HG03066 (cell line): ENCODE measurements at regions not wholly inside any gene's neighbourhood (a gene's known extent, or its start where the extent isn't known, plus 50 kb on each side); places are given as distances from the start of the nearest gene placed in this dataset.

ENCODE experiments used
- ATAC-seq: cut with Tn5 transposase; IDR thresholded peaks from one replicate; pipeline ENCODE4 v1.9.1; 2021; ENCODE audit warnings: low read depth; ENCODE audit not compliant: unreplicated experiment

DNA sequence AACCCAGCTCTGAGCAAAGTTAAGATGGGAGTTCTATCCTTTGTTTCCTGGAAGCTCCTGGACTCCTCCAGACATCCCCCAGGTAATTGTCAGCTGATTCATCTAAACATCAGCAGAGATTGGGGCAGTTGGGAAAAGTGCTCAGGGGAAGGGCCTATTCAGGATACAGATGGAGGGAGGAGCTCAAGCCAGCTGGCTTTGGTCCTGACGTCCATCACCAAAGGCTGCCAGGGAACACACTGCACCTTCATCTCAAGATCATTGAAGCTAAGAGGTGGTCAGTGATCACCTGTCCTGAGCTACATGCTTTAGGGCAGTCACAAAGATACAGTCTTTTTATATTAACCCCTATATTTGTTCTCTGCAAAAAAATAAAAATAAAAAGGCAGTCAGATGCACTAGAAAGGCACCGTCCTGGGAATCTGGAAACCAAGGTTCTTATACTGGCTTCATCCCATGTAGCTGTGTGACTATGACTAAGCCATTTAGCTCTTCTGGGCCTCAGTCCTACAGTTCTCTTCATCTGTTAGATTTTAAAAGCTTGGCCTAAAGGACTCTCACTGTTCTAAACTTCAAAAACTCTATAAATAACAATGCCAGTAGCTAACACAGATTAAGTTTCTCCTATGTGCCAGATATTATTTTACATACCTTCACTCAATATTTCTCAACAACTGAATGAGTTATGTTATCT, 446.5 kb downstream of the BCL11A start:
- no peak for ATAC-seq

DNA sequence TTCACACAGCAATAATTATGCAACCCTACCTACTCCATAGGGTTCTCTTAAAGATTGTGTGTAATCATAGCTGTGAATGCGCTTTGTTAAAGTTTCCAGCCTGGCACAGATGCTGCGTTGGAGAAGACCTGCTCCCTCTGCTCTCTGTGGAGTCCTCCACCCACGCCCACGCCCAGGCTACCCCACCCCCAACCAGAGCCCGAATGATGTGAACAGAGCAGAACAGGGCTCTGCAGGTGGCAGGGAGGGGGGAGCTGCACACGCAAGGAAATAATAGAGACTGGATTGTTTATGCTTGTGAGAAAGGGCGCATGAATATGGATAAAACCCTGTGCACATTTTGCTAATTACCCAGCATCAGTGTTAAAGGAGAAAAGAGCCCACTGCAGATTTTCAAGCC, 447.5 kb downstream of the BCL11A start:
- ATAC-seq: no peak

DNA sequence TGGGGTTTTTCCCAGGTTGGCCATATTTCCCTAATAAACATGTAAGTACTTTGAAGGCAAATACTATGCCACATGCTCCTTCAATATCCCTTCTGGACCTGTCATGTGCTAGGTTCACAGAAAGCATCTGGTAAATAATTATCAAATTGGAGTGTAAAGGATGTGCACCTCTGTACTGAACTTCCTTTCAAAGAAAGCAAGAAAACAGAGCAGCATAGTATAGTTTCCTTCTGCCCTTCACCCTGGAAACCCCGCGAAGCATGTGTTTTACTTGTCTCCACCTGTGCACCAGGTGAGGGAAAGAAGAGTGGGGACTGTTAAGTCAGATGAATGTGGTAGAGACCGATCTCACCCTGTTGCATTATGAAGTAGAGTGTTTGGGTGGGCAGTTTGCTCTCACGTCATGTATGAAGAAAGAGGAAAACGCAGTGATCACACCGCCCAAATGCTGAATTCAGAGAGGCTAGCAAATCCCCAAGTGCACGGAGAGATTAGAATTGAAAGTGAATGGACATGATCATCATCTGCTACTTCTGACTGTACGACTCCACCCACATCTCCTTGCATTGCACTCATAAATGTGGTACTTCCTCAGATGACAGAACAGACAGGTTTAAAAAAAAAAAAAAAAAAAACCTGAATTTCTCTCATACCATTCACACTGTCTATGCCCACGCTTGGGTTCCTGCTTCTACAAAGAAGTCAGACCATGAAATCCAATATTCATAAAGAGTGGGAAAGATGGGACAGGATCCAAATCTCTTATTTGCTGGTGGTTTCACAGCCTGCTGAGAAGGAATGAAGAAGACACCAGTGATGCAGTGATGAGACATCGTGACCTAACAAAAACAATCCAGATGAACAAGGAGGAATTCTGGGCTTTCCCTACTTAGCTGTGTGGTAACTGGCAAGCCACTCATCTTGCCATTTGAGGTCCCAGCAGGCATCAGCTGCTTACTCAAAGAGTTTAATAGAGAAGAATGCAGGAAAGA, 448.6 kb downstream of the BCL11A start:
- ATAC-seq: no peak

DNA sequence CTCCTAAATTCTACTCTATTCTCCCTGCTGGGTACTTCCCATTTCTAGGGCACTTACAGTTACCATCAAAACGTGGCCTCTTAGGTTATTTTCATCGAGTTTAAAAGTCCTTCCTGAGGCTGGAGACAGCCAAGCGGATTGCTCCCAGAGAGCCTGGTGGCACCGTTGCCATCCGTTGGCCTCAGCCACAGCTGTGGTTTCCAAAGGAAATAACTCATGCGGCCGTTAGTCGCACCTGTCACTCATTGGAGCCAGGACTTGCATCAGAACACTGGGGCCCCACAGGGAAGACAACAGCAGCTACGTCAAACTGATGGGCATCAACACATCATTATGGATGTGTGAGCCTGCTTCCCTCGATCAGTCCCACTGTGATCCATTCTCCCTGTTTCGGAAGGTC, 453.4 kb downstream of the BCL11A start:
- ATAC-seq: no peak

DNA sequence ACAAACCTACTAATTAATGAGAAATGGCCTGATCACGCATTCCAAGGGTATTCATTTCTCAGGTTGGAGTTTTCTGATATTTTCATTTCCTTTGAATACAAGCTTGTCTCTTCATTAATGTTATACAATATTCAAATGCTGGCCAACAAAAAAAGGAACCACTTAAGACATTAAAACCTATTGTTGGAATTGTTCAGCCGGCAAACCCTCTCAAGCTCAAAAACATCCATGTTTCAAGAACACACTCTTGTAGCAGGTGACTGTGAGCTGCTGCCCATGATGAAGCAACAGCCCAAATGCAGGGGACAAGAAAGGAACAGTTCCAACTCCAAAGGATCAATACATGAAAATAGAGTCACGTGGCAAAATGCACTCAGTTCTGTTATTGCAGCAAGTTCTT, 454.5 kb downstream of the BCL11A start:
- ATAC-seq: no peak

DNA sequence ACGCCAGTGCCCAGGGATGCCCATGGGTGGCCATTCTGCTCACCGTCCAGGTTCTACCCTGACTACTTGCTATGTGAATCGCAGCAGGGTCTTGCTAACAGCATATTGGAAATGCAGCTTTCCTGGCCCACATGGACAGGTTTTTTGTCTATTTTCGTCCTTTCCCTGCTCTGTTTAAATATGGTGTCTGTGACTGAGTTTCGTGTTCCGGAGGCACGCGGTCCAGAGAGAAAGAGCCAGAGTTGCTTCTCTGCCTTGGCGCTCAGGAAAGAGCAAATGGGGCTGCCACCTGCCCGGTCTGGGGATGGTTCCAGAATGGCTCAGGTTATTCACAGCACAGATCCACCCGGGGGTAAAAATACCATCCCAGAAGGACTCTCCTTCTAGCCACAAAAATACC, 456.2 kb downstream of the BCL11A start:
- ATAC-seq: no peak

DNA sequence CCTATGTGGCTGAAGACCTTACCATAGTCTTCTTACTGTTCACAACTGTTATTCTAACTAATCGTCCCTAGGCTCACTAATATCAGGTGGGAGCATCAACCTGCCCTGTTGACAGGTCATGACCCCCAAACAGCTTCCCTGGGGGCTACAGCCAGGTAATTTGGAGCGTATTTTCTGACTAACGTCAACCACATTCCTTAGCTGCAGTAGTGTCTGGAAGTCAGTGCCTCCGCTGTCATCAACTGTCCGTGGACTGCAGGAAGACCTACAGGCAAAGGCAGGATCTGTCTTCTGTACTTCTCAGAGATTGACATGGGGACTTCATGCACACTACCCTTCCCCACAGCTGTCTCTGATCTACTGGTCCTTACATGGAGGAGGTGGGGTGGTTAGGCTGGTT, 456.9 kb downstream of the BCL11A start:
- no peak for ATAC-seq

DNA sequence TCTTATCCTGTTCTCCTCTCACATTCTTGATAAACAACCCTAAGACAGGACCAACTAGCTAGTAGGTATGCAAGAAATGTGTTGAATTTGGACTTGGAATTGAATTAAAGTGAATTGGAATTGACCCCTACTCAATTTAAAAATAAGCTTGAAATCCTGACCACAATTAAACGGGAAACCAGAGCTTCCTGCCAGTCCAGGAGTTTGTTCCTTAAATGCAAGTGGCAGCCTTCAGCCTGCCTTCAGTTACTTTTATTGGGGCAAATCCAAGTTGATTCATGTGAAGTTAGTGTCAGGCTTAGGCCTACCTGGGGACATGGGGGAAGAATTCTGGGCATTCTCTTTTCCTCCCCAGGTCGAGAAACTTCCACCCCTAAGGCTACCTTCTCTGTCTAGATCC, 457.6 kb downstream of the BCL11A start:
- no peak for ATAC-seq

DNA sequence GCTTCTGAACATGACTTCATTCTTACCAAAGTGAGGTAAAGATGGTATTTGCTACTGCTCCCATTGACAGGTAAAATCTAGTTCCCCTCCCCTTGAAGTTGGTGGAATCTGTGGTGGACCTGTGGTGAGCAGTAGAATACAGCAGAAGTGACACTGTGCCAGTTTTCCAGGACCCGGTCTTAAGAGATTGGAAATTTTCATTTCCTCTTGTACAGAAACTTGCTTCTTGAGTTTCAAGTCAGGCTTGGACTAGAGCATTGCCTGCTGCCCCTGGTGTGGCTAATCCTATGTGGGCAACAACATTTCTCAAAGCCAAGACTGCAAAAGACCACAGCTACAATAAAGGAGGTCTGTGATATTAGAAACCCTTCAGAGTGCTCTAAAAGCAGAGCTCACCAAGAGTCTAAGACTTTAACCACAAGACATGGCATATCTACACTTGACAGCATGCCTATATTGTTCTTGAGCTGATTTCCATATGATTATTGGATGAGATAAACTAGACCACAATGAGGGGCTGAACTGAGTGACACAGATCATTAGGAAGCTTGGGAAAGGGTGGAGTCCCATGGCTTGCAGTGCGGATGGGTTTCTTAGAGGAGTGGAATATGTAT, 458.1 kb downstream of the BCL11A start:
- no peak for ATAC-seq

DNA sequence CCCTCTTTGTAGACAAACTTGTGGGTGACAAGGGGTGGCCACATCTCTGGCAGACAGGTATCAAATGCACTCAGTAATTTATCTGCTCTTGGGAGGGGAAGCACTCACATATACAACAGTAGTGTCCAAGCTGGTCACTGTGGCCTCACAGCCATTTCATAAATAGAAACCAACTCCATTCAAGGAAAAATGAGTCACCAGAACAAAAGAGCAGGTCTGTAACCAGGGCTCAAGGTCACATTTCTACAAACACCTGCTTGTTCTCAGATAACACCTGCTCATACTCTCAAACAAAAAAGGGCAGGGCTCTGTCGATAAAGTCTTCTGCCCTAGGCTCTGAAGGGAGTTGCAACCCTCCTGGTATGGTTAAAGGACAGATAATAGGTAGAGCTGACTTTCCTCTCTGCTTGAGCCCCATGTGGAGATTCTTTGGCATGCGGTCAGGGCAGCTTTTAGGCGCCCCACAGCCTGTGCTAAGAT, 459.0 kb downstream of the BCL11A start:
- ATAC-seq: no peak

DNA sequence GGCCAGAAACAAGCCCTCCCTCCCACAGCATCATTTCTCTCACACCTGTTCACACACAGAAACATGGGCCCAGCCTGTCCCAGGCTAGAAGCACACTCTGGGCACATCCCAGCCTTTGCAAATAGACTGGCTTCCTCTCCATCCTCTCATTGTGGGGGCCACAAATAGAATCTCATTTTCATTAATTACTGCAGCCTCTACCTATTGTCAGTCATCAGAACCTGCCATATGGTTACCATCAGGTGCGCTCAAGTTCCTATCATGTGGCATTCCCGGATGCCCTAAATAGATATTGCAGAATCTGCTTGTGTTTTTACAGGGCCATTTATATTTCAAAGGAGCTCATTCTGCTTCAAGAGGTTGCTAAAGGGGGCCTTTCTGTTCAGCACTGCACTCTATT, 460.7 kb downstream of the BCL11A start:
- no peak for ATAC-seq

DNA sequence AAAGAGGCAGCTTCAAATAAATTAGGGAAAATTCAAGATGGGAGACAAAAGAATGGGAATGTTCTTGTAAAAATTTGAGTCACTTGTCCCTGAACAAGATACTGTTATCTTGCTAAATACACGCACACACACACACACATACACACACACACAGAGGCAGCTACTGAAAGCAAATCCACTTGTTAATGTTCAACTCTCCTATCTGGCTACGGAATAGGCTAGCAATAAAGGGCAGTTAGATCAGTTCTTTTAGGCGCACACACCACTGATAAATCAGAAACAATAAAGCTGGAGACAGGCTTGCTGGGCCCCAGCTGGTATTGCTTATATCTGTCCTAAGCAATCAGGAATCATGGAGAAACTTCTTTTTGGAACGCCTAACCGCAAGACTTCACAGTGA, 461.6 kb downstream of the BCL11A start:
- no peak for ATAC-seq

DNA sequence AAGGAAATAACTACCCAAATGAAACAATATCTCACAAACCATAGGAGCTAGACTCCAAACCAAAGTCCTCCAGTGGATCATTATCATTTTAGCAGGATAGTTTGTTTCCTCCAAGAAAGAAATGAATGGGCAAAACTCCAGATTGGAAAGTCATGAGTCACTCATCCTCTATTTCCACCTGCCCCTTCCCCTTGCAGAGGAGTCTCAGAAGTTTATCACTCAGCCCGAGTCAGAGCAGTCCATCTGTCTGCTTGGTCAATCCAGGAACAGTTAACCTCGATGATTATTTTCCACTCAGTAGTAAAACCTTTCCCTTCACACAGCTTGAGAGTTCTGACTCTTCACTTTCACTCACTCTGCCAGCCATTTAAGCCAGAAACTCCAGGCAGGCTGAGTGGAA, 462.2 kb downstream of the BCL11A start:
- no peak for ATAC-seq

DNA sequence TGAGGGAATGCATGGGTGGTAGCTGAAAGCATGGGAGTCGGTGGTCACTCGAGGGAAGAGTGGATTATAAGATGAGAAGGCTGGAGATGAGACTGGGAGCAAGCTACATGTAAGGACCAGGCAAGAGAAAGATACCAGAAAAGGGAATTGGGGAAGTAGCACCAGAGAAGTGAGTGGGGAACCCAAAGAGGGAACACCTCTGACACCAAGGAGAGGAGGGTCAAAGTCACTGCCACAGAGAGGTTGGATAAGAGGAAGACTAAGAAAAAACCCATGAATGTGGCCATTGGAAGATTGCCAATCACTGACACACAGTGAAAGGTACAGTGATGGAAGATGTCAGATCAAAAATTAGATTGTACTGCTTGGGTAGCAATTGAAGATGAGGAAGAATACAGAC, 473.9 kb downstream of the BCL11A start:
- ATAC-seq: no peak

DNA sequence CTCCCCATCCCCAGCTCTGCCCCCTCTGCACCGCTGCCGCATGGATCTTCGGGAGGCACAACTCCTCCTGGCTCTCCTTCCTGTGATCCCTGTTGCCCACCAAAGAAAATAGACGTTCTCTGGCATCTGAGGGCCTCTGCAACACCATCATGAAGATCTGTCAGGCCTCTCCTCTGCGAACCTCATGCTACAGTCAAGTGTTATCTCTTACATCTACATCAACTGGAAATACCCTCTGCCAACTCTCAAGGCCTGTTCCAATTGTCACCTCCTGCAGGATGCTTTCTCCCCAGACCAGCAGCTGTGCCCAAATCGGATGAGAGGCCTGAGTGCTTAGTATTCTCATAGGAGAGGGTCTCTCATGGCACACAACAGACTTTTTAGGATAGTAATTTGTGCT, 478.4 kb downstream of the BCL11A start:
- ATAC-seq: no peak

DNA sequence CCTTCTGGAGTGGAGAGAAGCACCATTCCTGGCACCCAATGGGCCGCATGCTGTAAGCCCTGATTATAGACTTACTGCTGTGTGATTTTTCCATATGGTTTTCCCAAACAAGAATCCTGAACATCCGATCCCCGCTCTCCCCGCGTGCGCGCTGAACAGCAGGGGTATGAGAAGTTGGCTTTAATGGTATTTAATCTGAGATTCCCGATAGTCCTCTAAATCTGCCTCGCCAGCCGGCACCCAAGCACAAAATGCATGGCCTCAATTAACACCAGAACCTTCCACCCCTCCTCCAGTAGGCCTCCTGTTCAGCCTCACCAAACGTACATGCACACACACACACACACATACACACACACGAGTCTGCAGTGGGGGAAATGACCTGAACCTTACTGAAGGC, 480.3 kb downstream of the BCL11A start:
- no peak for ATAC-seq

DNA sequence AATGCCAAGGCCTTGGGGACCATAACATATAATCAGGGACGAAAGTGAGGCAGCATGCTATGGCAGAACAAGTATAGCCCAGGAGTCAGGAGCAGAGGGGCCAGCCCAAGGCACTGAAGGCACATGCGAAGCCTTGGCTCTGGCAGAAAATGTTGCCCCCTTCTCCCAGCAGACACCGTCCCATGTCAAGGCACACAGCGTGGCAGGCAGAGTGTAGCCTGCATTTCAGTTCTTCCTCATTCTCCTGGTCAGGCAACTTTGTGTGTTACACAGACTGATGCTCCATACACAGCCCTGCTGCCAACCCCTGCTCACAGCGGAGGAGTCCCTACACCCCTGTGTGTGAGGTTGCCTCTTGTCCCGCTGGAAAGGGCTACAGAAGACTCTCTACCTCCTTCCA, 480.8 kb downstream of the BCL11A start:
- ATAC-seq: no peak

DNA sequence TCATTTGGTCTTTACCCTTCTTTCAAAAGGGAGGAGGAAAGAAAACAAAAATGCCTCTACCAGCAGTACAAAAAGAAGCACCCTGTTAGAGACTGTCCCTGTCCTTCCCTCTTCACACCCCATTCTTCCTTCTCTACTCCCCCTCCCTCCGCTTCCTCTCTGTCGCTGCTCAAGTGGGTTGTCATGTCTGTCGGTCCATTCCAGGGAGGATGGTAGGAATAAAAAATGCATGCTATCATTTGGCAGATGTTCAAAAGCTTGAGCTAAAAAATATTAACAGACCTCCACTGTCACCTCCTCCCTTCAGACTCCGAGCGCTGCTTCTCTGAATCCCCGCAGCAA, 482.0 kb downstream of the BCL11A start:
- ATAC-seq: no peak

DNA sequence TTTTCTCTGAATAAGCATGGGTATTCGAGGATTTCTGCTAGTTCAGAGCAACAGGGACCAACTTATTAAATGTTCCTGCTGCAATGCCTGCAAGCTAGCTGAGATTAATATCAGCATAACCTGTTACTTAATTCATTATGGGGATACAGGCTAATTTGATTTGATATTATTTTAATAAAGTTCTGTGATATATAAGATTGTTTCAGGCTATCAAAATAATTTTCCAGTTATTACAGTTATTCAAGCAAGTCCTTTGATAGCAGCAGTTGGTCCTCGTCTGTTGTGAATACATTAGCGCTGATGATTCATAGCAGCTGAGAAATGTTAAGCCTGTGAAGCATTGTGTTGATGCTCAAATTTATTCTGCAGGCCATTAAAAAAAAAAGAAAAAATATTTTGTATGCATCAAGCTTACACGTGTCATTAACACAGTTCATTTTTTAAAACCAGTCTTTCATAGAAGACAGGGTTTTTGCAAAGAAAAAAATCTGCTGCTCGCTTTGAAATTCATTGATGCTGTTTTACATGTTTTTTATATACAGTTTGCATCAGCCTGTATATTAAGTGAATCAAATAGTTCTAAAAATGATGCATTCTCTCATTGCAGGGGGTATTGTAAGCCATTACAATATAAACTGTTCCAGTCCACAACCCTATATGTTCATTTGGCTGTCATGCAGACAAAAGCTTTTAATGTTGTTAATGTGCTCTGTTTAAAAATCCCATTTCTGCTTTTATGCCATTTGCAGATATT, 482.5 kb downstream of the BCL11A start:
- ATAC-seq: no peak

DNA sequence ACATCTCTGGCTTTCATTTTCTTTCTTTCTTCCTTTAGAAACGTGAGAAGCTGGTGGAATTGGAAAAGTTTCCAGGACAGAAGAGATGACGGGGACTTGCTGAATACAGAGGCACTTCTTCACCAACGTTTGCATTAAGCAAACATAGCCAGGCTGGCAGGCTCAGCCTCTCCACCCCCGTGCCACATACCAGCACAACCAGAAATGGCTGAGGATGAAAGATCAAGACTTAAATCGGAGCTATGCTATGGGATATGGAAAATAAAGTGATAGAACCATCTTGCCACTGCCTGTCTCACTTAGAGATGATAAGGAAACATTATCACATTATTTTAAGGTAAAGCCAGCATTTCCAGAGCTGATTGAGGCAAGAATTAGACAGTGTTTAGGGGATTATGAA, 483.3 kb downstream of the BCL11A start:
- no peak for ATAC-seq

DNA sequence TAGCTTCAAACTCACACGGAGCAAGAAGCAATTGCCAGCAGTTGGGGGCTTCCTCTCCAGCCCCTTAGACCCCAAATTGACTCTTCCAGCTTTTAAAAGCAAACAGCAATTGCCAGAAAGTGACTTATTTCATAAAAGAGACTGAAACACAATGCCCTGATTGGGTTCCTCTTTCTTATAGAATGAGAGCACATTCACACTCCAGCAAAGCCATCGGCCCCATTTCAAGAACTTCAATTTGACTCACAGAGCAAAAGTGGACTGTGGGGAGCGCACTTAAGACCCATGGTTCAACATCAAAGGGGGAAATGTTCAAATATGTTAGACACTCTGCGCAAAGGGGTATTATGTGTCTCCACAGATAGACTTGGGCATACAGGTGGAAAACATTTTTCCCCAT, 484.7 kb downstream of the BCL11A start:
- no peak for ATAC-seq
